MM.1S (cell line): ENCODE measurements at regions not wholly inside any gene's neighbourhood (a gene's known extent, or its start where the extent isn't known, plus 50 kb on each side); places are given as distances from the start of the nearest gene placed in this dataset.

Experiments
- EZH2 ChIP-seq: fragments of 300-600 bp; sonication (generic); optimal IDR thresholded peaks from 2 replicates; pipeline ENCODE3; 2017; ENCODE audit warnings: low read depth, mild to moderate bottlenecking, antibody characterized with exemption, low read length, mixed read lengths
- EZH2phosphoT487 ChIP-seq: fragments of 300-600 bp; sonication (generic); IDR thresholded peaks from 2 replicates; pipeline ENCODE4 v1.6.1; 2018; ENCODE audit warnings: antibody characterized with exemption, low read length
- TF ChIP-seq, protein P1 (sequence below): fragments of 300-600 bp; sonication (generic); IDR thresholded peaks from 2 replicates; pipeline ENCODE4 v1.5.1; 2016; ENCODE audit warnings: antibody characterized with exemption, low read length, mixed read lengths

DNA sequence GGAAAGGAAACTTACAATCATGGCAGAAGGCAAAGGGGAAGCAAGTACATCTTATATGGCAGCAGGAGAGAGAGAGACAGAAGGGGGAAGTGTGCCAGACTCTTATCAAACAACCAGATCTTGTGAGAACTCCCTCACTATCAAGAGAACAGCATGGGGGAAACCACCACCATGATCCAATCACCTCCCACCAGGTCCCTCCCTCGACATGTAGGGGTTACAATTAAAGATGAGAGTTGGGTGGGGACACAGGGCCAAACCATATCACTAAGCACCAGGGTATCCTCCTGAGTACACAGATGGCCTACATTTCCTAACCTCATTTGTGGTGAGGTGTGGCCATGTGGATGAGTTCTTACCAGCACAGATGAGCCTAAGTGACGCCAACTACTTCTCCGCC lies 348.6 kb upstream of the ZFHX3 start:
- TF ChIP-seq, protein P1, sequence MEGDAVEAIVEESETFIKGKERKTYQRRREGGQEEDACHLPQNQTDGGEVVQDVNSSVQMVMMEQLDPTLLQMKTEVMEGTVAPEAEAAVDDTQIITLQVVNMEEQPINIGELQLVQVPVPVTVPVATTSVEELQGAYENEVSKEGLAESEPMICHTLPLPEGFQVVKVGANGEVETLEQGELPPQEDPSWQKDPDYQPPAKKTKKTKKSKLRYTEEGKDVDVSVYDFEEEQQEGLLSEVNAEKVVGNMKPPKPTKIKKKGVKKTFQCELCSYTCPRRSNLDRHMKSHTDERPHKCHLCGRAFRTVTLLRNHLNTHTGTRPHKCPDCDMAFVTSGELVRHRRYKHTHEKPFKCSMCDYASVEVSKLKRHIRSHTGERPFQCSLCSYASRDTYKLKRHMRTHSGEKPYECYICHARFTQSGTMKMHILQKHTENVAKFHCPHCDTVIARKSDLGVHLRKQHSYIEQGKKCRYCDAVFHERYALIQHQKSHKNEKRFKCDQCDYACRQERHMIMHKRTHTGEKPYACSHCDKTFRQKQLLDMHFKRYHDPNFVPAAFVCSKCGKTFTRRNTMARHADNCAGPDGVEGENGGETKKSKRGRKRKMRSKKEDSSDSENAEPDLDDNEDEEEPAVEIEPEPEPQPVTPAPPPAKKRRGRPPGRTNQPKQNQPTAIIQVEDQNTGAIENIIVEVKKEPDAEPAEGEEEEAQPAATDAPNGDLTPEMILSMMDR, result no peak
- TF ChIP-seq EZH2phosphoT487 (no peak), EZH2 (no peak)
